PFSK-1 (cell line): ENCODE measurements at regions not wholly inside any gene's neighbourhood (a gene's known extent, or its start where the extent isn't known, plus 50 kb on each side); places are given as distances from the start of the nearest gene placed in this dataset.

ENCODE experiments used
- FOXP2 ChIP-seq: optimal IDR thresholded peaks from 2 replicates; pipeline ENCODE3; 2011; ENCODE audit warnings: borderline replicate concordance, control low read depth, inconsistent platforms; ENCODE audit not compliant: insufficient read depth; ENCODE audit errors: extremely low read length, extremely low read depth
- POLR2AphosphoS5 ChIP-seq: IDR thresholded peaks from 2 replicates; pipeline ENCODE4 v1.6.1; 2012; ENCODE audit warnings: low read depth, mild to moderate bottlenecking, control low read depth, low read length, moderate library complexity
- REST ChIP-seq, 2 experiments: IDR thresholded peaks; 2 replicates each; pipeline versions ENCODE4 v1.6.1 to v1.8.0; 2011 to 2012; ENCODE audit warnings: low read depth in 2 of 2, low read length in 2 of 2, control low read depth in 1 of 2, inconsistent platforms in 1 of 2, mild to moderate bottlenecking in 1 of 2, moderate library complexity in 1 of 2; ENCODE audit not compliant: insufficient read depth in 1 of 2
- TAF1 ChIP-seq: IDR thresholded peaks from 2 replicates; pipeline ENCODE4 v1.6.1; 2012; ENCODE audit warnings: low read length, control low read depth, borderline replicate concordance; ENCODE audit not compliant: insufficient read depth

GRCh38 chr4:178165951-178166308 is 723.7 kb upstream of the AGA start:
- TF ChIP-seq POLR2AphosphoS5 = no peak
- no peak for TF ChIP-seq FOXP2
- no peak for TF ChIP-seq REST (IDR thresholded peaks at IDR 0.05; ENCODE audit: insufficient read depth in 1 of 2, low read depth in 2 of 2, low read length in 2 of 2)
- no peak for TF ChIP-seq TAF1
